Trophoblast cell (in vitro differentiated cells and primary cell): ENCODE measurements at regions not wholly inside any gene's neighbourhood (a gene's known extent, or its start where the extent isn't known, plus 50 kb on each side); places are given as distances from the start of the nearest gene placed in this dataset.

Experiments used
- DNase-seq, 2 donors: peaks; one replicate each; pipeline ENCODE4 v3.0.0-alpha.2; 2016
- H2AFZ ChIP-seq: 2 replicates; pipeline ENCODE4 v1.6.1; 2013; ENCODE audit warnings: low read length, moderate library complexity, mild to moderate bottlenecking; ENCODE audit not compliant: insufficient read depth, poor library complexity
- H2AK5ac ChIP-seq: 2 replicates; pipeline ENCODE4 v1.6.1; 2013; ENCODE audit warnings: mild to moderate bottlenecking, low read length
- H2BK120ac ChIP-seq: 2 replicates; pipeline ENCODE4 v1.6.1; 2013; ENCODE audit warnings: low read length, mild to moderate bottlenecking, moderate library complexity; ENCODE audit not compliant: insufficient read depth, poor library complexity
- H2BK12ac ChIP-seq: 2 replicates; pipeline ENCODE4 v1.6.1; 2013; ENCODE audit warnings: mild to moderate bottlenecking, low read length, moderate library complexity
- H2BK5ac ChIP-seq: 2 replicates; pipeline ENCODE4 v1.6.1; 2013; ENCODE audit warnings: low read length, low read depth, moderate library complexity, mild to moderate bottlenecking; ENCODE audit not compliant: poor library complexity
- H3K14ac ChIP-seq: 2 replicates; pipeline ENCODE4 v1.6.1; 2013; ENCODE audit warnings: mild to moderate bottlenecking, low read length
- H3K18ac ChIP-seq: 2 replicates; pipeline ENCODE4 v1.6.1; 2013; ENCODE audit warnings: mild to moderate bottlenecking, low read length
- H3K23ac ChIP-seq: 2 replicates; pipeline ENCODE4 v1.6.1; 2013; ENCODE audit warnings: low read length
- H3K27ac ChIP-seq: 2 replicates; pipeline ENCODE4 v1.5.1; 2013; ENCODE audit warnings: low read depth, mild to moderate bottlenecking, inconsistent platforms, low read length, moderate library complexity
- H3K27me3 ChIP-seq: 2 replicates; pipeline ENCODE4 v1.6.1; 2013; ENCODE audit warnings: inconsistent platforms, mild to moderate bottlenecking, low read length, moderate library complexity; ENCODE audit not compliant: insufficient read depth
- H3K36me3 ChIP-seq, 2 experiments: 1 replicate in 1 of 2; 2 replicates in 1 of 2; pipeline ENCODE4 v1.6.1; 2013; ENCODE audit warnings: low read length in 2 of 2, mild to moderate bottlenecking in 2 of 2, moderate library complexity in 1 of 2; ENCODE audit not compliant: insufficient read depth in 2 of 2, control insufficient read depth in 1 of 2
- H3K4ac ChIP-seq: 2 replicates; pipeline ENCODE4 v1.6.1; 2013; ENCODE audit warnings: low read depth, mild to moderate bottlenecking, low read length, moderate library complexity
- H3K4me1 ChIP-seq, 2 experiments: 1 replicate in 1 of 2; 2 replicates in 1 of 2; pipeline ENCODE4 v1.6.1; 2013; ENCODE audit warnings: low read length in 2 of 2, mild to moderate bottlenecking in 2 of 2, moderate library complexity in 1 of 2; ENCODE audit not compliant: insufficient read depth in 2 of 2, control insufficient read depth in 1 of 2
- H3K4me2 ChIP-seq: 2 replicates; pipeline ENCODE4 v1.6.1; 2013; ENCODE audit warnings: inconsistent platforms, mild to moderate bottlenecking, low read length, moderate library complexity
- H3K4me3 ChIP-seq: 2 replicates; pipeline ENCODE4 v1.5.1; 2013; ENCODE audit warnings: mild to moderate bottlenecking, low read depth, low read length, inconsistent platforms
- H3K79me1 ChIP-seq: one replicate; pipeline ENCODE4 v1.6.1; 2013; ENCODE audit warnings: low read length
- H3K79me2 ChIP-seq: 2 replicates; pipeline ENCODE4 v1.6.1; 2013; ENCODE audit warnings: low read length, mild to moderate bottlenecking; ENCODE audit not compliant: control insufficient read depth, insufficient read depth, poor library complexity
- H3K9ac ChIP-seq: 2 replicates; pipeline ENCODE4 v1.6.1; 2013; ENCODE audit warnings: mild to moderate bottlenecking, low read length
- H3K9me3 ChIP-seq: 2 replicates; pipeline ENCODE4 v1.6.1; 2013; ENCODE audit warnings: low read depth, mild to moderate bottlenecking, control low read depth, inconsistent platforms, low read length; ENCODE audit not compliant: insufficient read depth
- H4K12ac ChIP-seq: 2 replicates; pipeline ENCODE4 v1.6.1; 2013; ENCODE audit warnings: low read depth, mild to moderate bottlenecking, low read length, moderate library complexity
- H4K8ac ChIP-seq: 2 replicates; pipeline ENCODE4 v1.6.1; 2013; ENCODE audit warnings: low read depth, mild to moderate bottlenecking, low read length, moderate library complexity
- H4K91ac ChIP-seq: one replicate; pipeline ENCODE4 v1.6.1; 2013; ENCODE audit warnings: low read depth, mild to moderate bottlenecking, low read length, moderate library complexity
- WGBS: extraction: QIAGEN DNeasy Blood & Tissue Kit; methylation state at CpG from one replicate; pipeline ENCODE4 v1.1.7; 2013; ENCODE audit warnings: missing lambda C conversion rate; ENCODE audit not compliant: insufficient read length, insufficient coverage; ENCODE audit errors: extremely low coverage; 5-methylcytosine and 5-hydroxymethylcytosine counted together

GRCh38 chr14:92252323-92252722, 70.6 kb upstream of the SLC24A4 start:
- Histone ChIP-seq H2BK120ac (no peak overlapping the region), H3K79me1 (no peaks in the 10 kb centered on the region), H4K91ac (no peak overlapping the region), H2AK5ac (no peak overlapping the region), H3K27ac (no peak overlapping the region), H3K4ac (no peak overlapping the region), H4K8ac (no peak overlapping the region), H2BK5ac (no peak overlapping the region), H3K4me2 (no peak overlapping the region), H3K4me3 (no peak overlapping the region), H2BK12ac (no peak overlapping the region), H3K23ac (no peak overlapping the region), H3K27me3 (peaks cover 17% of the 10 kb centered on the region), H3K18ac (no peak overlapping the region), H3K14ac (no peak overlapping the region), H3K79me2 (no peaks in the 10 kb centered on the region), H3K9me3 (no peaks in the 10 kb centered on the region), H2AFZ (no peak overlapping the region), H3K4me1 (no peaks in the 10 kb centered on the region), H4K12ac (no peak overlapping the region), H3K9ac (no peak overlapping the region), H3K36me3 (no peaks in the 10 kb centered on the region)
- DNase-seq = no peak
- no CpG with 5 or more reads among the region's 16 CpGs for WGBS

GRCh38 chr14:92253381-92253894, 69.5 kb upstream of the SLC24A4 start:
- H4K91ac ChIP-seq = no peak overlapping the region
- H3K79me1 ChIP-seq = no peaks in the 10 kb centered on the region
- no peak overlapping the region for H2AK5ac ChIP-seq
- no peak overlapping the region for H3K4ac ChIP-seq
- no peak overlapping the region for H2BK120ac ChIP-seq
- H2AFZ ChIP-seq = no peak overlapping the region
- peaks cover 17% of the 10 kb centered on the region for H3K27me3 ChIP-seq
- no peaks in the 10 kb centered on the region for H3K36me3 ChIP-seq
- no peaks in the 10 kb centered on the region for H3K9me3 ChIP-seq
- no peak overlapping the region for H3K23ac ChIP-seq
- no peak overlapping the region for H3K4me2 ChIP-seq
- H2BK5ac ChIP-seq = no peak overlapping the region
- WGBS = no CpG with 5 or more reads among the region's 15 CpGs
- no peak overlapping the region for H4K12ac ChIP-seq
- H4K8ac ChIP-seq = no peak overlapping the region
- no peaks in the 10 kb centered on the region for H3K4me1 ChIP-seq
- no peak overlapping the region for H3K14ac ChIP-seq
- H2BK12ac ChIP-seq = no peak overlapping the region
- H3K27ac ChIP-seq = no peak overlapping the region
- no peak overlapping the region for H3K9ac ChIP-seq
- no peak overlapping the region for H3K18ac ChIP-seq
- H3K4me3 ChIP-seq = peak overlapping the region; percentile 6
- H3K79me2 ChIP-seq = no peaks in the 10 kb centered on the region
- no peak for DNase-seq

GRCh38 chr14:92254786-92255185, 68.2 kb upstream of the SLC24A4 start:
- Histone ChIP-seq H4K12ac (no peak overlapping the region), H3K9ac (no peak overlapping the region), H3K79me1 (no peaks in the 10 kb centered on the region), H3K36me3 (no peaks in the 10 kb centered on the region), H3K18ac (no peak overlapping the region), H3K4me1 (no peaks in the 10 kb centered on the region), H3K14ac (no peak overlapping the region), H3K79me2 (no peaks in the 10 kb centered on the region), H3K4ac (no peak overlapping the region), H3K4me2 (no peak overlapping the region), H2BK12ac (no peak overlapping the region), H3K9me3 (no peaks in the 10 kb centered on the region), H3K23ac (no peak overlapping the region), H2AFZ (no peak overlapping the region), H2BK5ac (no peak overlapping the region), H3K4me3 (no peak overlapping the region), H2AK5ac (no peak overlapping the region), H3K27me3 (peaks cover 17% of the 10 kb centered on the region), H4K91ac (no peak overlapping the region), H2BK120ac (no peak overlapping the region), H4K8ac (no peak overlapping the region), H3K27ac (no peak overlapping the region)
- DNase-seq = no peak
- no CpG with 5 or more reads among the region's 18 CpGs for WGBS

GRCh38 chr14:92258934-92259333, 64.0 kb upstream of the SLC24A4 start:
- no peak for DNase-seq
- Histone ChIP-seq H2BK5ac (no peak overlapping the region), H2BK120ac (no peak overlapping the region), H3K14ac (no peak overlapping the region), H3K4me1 (no peaks in the 10 kb centered on the region), H3K18ac (no peak overlapping the region), H2AK5ac (no peak overlapping the region), H4K8ac (no peak overlapping the region), H3K4me3 (no peak overlapping the region), H3K27me3 (peaks cover 10% of the 10 kb centered on the region), H3K9ac (no peak overlapping the region), H3K36me3 (no peaks in the 10 kb centered on the region), H3K79me1 (no peaks in the 10 kb centered on the region), H3K4me2 (no peak overlapping the region), H3K4ac (no peak overlapping the region), H4K12ac (no peak overlapping the region), H3K27ac (no peak overlapping the region), H3K9me3 (no peaks in the 10 kb centered on the region), H2BK12ac (no peak overlapping the region), H4K91ac (no peak overlapping the region), H2AFZ (no peak overlapping the region), H3K79me2 (no peaks in the 10 kb centered on the region), H3K23ac (no peak overlapping the region)
- no CpG with 5 or more reads among the region's 3 CpGs for WGBS
